H54 (cell line): ENCODE measurements at regions not wholly inside any gene's neighbourhood (a gene's known extent, or its start where the extent isn't known, plus 50 kb on each side); places are given as distances from the start of the nearest gene placed in this dataset.

ENCODE experiments used
- DNase-seq: peaks from one replicate; pipeline ENCODE4 v3.0.0; 2011; ENCODE audit warnings: low spot score, mixed read lengths; ENCODE audit not compliant: insufficient read length
- FAIRE-seq: peaks from 3 replicates; lab custom pipeline; 2011; peaks lifted over from hg19 to GRCh38; lab: Jason Lieb, UNC
- POLR2A ChIP-seq: IDR thresholded peaks from 2 replicates; pipeline ENCODE4 v1.6.1; 2011; ENCODE audit warnings: low read depth, mild to moderate bottlenecking, low read length

DNA sequence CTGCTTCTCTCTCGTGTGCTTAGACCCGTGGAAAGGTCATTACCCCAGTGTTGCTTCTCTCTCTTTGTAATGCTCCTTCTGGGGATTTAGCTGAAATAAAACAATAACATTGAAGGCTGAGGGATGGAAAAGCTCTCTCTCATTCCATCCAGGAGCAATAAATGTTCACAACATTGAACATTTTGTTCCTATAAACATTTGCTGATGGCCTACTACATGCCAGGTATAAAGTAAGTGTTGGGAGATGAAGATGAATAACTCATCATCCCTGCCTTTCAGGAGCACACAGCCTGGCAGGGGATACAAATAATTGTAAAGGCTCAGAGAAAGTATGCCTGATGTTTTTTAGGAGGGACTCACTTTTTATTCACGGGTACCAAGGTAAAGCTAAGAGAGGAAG is 158.1 kb downstream of the KDR start:
- FAIRE-seq = no peak
- DNase-seq = no peak
- no peak for TF ChIP-seq POLR2A

DNA sequence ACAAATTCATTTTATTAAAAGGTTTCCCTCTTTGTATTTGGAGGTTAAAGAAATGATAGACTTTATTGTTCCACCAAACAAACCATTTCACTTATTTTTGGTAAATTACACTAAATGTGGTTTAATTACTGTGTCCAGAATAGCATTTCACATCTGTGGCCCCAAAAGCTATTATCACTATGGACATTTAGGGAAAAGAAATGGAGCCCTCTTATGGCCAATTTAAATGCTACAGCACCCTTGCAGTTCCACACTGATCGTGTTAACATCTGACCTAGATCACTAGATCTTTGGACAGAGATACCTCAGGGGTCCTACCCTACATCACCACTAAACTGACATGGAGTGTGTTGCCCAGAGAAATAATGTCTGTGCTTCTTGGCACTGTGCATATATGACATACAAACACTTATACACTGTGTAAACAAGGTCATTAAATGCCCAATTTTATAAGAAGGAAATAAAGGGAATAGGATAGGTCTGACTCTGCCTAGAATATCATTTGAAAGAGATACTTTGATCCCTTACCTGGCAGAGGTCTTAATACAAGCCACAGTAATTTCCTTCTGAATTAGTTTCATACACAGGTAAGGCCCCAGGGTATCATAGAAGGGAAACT is 163.9 kb downstream of the KDR start:
- FAIRE-seq (no peak), DNase-seq (no peak)
- no peak for TF ChIP-seq POLR2A

DNA sequence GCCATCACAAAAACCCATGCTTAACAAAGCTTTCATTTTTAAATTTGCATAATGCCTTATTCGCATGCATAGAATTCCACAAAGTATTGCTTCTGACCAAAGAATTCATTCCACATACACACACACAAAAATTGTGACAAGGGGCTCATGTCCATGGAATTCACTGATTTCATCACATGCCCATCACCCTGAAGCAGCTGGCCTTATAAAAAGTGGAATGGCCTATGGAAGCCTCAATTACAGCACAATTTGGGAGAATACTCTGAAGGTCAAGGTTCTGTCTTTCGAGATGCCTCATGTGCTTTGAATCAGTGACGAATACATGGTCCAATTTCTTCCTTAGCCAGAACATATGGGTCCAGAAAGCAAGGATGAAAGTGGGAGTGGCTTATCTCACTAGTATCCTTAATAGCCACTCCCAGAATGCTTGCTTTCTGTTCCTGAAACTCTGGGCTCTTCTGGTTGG is 165.7 kb downstream of the KDR start:
- no peak for FAIRE-seq
- DNase-seq = no peak
- TF ChIP-seq POLR2A = no peak

GRCh38 chr4:54959131-54959530 is 166.3 kb downstream of the KDR start:
- no peak for TF ChIP-seq POLR2A
- FAIRE-seq (no peak), DNase-seq (no peak)

DNA sequence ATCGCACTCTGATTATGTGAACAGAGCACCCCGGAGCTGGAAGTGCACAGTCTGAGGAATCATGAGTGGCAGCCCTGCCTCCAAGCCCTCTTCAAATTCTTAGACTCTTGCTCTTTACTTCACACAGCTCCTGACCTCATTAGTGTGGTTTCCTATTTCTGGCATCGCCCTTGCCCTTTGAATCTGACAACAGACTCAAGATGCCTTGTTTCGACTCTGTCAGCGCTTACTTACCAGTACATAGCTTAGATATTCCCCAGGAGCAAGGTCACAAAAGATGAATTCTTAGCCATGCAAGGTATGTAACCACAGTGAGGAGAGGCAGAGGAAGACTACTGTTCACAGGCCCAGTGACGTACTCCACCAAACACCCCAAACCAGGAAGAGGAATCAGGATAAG is 167.2 kb downstream of the KDR start:
- no peak for DNase-seq
- no peak for TF ChIP-seq POLR2A
- FAIRE-seq = no peak

DNA sequence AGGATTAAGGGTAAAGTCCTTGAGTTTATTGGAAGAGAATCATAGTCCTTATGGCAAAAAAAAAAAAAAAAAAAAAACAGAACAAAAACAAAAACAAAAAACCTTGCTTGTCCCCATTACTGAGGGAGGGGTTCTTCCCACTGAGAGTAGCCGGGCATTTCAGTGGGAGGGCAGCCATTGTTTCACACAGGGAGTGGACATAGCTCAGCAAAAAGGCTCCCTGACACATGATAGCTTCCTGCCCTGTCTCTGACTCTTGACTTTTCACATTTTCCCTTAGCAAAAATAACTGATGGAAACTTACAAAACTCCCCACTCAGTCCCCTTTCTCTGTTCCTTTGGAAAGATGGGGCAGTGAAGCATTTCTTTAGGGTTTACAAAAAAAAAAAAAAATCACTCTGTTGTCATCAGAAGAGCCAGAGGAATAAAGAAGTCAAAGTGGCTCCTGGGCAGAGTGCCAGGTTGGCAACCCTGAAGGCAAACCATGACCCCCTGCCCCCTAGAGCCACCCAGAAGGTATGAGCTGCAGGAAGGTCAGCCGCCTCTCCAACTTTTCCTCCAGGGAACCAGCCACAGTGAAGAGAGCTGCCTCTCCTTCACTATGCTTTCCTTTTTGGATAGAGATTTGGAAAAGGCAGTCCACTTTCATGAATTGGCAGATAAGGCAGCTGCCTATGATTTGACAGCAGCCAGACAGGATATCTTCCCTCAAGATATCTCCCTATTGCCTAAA is 170.6 kb downstream of the KDR start:
- TF ChIP-seq POLR2A = no peak
- DNase-seq (no peak), FAIRE-seq (no peak)

GRCh38 chr4:54946741-54947140 is 178.7 kb downstream of the KDR start:
- no peak for TF ChIP-seq POLR2A
- DNase-seq (no peak), FAIRE-seq (no peak)

DNA sequence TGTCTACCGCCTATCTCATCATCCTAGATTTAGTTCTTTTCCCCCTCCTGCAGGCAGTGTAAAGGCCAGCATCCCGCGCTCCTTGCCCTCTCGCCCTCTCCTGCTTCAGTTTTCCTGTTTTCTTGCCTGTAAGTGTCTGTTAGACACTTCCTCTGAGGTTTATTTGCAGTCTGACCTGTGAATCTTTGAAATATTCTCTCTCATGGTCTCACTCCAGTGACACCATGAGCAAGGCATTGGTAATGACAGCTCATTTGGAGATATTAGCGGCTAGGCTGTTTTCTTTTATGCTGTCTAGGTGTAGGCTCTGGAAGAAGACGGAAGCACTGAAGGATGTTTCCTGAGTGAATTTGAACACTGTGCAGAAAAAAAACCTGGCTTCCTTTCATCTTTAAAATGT is 179.6 kb downstream of the KDR start:
- no peak for DNase-seq
- no peak for FAIRE-seq
- TF ChIP-seq POLR2A = no peak

GRCh38 chr4:54942721-54943120 is 182.7 kb downstream of the KDR start:
- TF ChIP-seq POLR2A = no peak
- FAIRE-seq (no peak), DNase-seq (no peak)

DNA sequence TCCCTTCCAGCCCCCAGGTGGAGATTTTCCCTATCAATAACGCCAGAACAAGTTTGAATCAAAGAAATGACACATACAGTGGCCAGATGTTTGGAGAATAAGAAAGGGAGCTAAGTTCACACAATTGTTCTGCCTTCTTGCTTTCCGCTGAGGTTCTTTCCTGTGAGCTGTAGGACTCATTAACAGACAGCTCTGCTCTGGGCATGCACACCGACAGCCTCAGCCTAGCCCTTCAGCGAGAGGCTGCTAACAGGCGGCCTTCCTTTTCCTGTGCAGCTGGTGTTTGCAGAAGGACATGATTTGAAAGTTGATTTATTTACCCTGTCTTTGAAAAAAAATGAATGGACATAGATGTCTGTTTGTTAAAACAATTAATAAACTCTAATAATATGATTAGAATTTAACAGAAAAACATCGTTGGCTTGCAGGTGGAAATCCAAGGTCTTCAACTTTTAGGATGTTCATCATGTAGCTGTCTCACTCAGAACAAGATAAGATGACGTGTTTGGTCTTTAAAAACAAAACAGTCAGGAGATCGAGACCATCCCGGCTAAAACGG is 183.3 kb downstream of the KDR start:
- DNase-seq (no peak), FAIRE-seq (no peak)
- TF ChIP-seq POLR2A = no peak

GRCh38 chr4:54940996-54941865 is 184.2 kb downstream of the KDR start:
- TF ChIP-seq POLR2A = no peak
- no peak for DNase-seq
- no peak for FAIRE-seq

DNA sequence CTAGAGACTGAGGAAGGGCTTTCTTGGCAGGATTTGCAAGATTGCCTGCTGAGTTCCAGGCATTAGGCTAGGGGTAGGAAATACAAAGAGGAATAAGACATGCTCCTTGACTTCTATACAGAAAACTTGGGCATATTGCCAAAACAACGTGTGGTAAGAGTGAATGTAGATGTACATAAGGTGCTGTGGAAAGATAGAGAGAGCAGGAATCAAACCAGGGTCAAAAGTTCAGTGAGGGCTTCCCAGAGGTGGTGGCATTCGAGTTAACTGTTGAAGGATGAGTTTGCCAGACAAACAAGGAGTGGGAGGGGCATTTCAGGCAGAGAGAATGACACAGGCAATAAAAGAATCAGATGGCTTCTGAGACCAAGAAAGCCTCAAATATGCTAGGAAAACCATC is 187.9 kb downstream of the KDR start:
- TF ChIP-seq POLR2A = no peak
- no peak for DNase-seq
- FAIRE-seq = no peak

DNA sequence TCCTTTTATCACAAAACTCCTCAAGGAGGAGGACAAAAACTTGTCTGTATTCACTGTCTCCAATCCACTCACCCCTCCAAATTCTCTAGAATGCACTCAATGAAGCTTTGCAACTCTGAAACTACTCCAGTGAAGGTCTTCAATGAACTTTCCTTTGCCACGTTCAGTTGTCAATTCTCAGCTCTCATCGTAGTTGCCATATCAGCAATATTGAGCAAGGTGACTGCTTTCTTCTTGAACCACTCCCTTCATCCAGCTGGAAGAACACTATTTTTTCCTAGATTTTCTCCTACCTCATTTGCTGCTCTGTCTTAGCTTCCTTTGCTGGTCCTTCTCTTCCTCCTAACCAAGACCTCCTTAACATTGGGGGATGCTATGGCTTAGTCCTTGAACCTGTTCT is 191.8 kb downstream of the KDR start:
- no peak for DNase-seq
- no peak for TF ChIP-seq POLR2A
- FAIRE-seq = no peak

- no peak for FAIRE-seq
- DNase-seq = no peak
- no peak for TF ChIP-seq POLR2A
Measured at GRCh38 chr4:54930226-54930625, 195.2 kb downstream of the KDR start.
